Testis (tissue), 2 donors: ENCODE measurements at regions not wholly inside any gene's neighbourhood (a gene's known extent, or its start where the extent isn't known, plus 50 kb on each side); places are given as distances from the start of the nearest gene placed in this dataset.

ENCODE experiments used
- DNase-seq: peaks from one replicate; pipeline ENCODE4 v3.0.0-alpha.2; 2019
- H3K27ac ChIP-seq, 2 donors: fragments of 200-600 bp; sonication (generic); one replicate each; pipeline ENCODE4 v1.5.1; 2019
- H3K27me3 ChIP-seq: fragments of 200-600 bp; sonication (generic); one replicate; pipeline ENCODE4 v1.5.1; 2019
- H3K36me3 ChIP-seq: fragments of 200-600 bp; sonication (generic); one replicate; pipeline ENCODE4 v1.5.1; 2017; ENCODE audit warnings: low read depth; ENCODE audit errors: missing control alignments
- H3K4me1 ChIP-seq: fragments of 200-600 bp; sonication (generic); one replicate; pipeline ENCODE4 v1.5.1; 2019
- H3K4me3 ChIP-seq, 2 donors: fragments of 200-600 bp; sonication (generic); one replicate each; pipeline ENCODE4 v1.5.1; 2017 to 2019
- H3K9me3 ChIP-seq: fragments of 200-600 bp; sonication (generic); one replicate; pipeline ENCODE4 v1.5.1; 2017
- CTCF ChIP-seq, 3 experiments: fragments of 450-650 bp in 2 of 3; fragments of 200-600 bp in 1 of 3; sonication (generic) in 1 of 3; IDR thresholded peaks; one replicate each; pipeline ENCODE4 v1.5.1; 2016 to 2019; ENCODE audit warnings: antibody characterized with exemption in 3 of 3, mild to moderate bottlenecking in 2 of 3, moderate library complexity in 1 of 3
- POLR2A ChIP-seq: fragments of 450-650 bp; IDR thresholded peaks from one replicate; pipeline ENCODE4 v1.6.1; 2017; ENCODE audit warnings: antibody characterized with exemption, mild to moderate bottlenecking, moderate library complexity
- WGBS, 2 donors: methylation state at CpG; one replicate each; pipeline ENCODE4 v1.1.5; 2018; 5-methylcytosine and 5-hydroxymethylcytosine counted together
- intact Hi-C: fragments of 100-400 bp; cut with DNase I; formaldehyde crosslinking; loops from one replicate; pipeline ENCODE4 v1.15.1; 2023; ENCODE audit warnings: low total_unique reads

DNA sequence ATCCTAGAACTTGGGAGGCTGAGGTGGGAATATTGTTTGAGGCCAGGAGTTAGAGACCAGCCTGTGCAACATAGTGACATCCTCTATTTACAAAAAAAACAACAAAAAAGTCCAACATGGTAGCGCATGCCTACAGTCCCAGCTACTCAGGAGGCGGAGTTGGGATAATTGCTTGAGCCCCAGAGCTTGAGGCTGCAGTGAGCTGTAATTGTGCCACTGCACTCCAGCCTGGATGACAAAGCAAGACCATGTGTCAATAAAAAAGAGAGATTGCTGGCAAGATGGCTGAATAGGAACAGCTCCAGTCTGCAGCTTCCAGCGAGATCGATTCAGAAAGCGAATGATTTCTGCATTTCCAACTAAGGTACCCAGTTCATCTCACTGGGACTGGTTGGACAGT, 54.8 kb upstream of the FBXL17 start:
- intact Hi-C loops: no loop called here
- H3K27ac ChIP-seq: no peak overlapping the region
- no peaks in the 10 kb centered on the region for H3K36me3 ChIP-seq
- no peak for DNase-seq
- no peaks in the 10 kb centered on the region for H3K9me3 ChIP-seq
- H3K4me3 ChIP-seq: no peak overlapping the region
- H3K27me3 ChIP-seq: no peaks in the 10 kb centered on the region
- H3K4me1 ChIP-seq: no peaks in the 10 kb centered on the region
- 82 to 85% methylated on average over 5 of the region's 5 CpGs for WGBS, 2 donors
- no peak for TF ChIP-seq POLR2A
- no peak for TF ChIP-seq CTCF (IDR thresholded peaks at IDR 0.05)

DNA sequence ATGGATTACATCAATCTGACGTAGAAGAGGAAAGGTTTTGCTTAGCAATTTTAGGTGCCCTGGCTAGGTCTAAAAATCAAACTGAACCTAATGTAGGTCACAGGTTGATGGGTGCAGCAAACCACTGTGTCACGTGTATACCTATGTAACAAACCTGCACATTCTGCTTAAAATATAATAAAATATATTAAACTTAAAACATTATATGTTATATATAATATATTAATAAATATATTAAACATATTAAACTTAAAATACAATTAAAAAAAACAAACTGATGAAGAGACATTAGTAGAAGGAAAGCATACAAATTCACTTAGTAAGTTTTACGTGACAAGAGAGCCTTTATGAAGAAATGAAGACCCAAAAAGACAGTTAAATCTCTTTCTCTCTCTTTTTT, 51.7 kb upstream of the FBXL17 start:
- no peaks in the 10 kb centered on the region for H3K36me3 ChIP-seq
- H3K4me1 ChIP-seq: no peaks in the 10 kb centered on the region
- no peaks in the 10 kb centered on the region for H3K27me3 ChIP-seq
- intact Hi-C loops: no loop called here
- no peak overlapping the region for H3K4me3 ChIP-seq
- DNase-seq: no peak
- no peak overlapping the region for H3K27ac ChIP-seq
- TF ChIP-seq POLR2A: no peak
- no peak for TF ChIP-seq CTCF (IDR thresholded peaks at IDR 0.05)
- H3K9me3 ChIP-seq: no peaks in the 10 kb centered on the region
- 79 to 92% methylated on average over 3 of the region's 3 CpGs for WGBS, 2 donors

DNA sequence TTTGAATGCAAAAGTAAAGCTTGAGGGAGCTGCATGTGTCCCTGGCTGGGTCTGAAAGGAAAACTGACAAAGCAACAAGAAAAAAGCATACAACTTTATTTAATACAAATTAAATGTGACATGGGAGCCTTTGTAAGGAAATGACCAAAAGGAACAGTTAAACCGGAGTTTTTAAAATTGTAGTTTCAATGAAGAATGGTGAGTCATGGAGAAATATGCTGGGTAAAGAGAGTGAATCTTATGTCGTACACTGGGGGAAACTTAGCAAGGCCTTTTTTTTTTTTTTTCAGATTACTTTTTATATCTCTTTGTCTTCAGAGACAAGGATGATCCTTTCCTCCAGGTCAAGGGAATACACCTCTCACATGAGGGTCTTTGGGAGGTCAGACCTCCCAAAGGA, 50.1 kb upstream of the FBXL17 start:
- WGBS, 2 donors: 93 to 94% methylated on average over 2 of the region's 2 CpGs
- no peak for DNase-seq

More for the DNA sequence above, 50.1 kb upstream of the FBXL17 start:
- no peaks in the 10 kb centered on the region for H3K27me3 ChIP-seq
- TF ChIP-seq CTCF (IDR thresholded peaks at IDR 0.05) (no peak), POLR2A (no peak)
- H3K4me3 ChIP-seq: no peak overlapping the region
- H3K4me1 ChIP-seq: no peaks in the 10 kb centered on the region
- no peaks in the 10 kb centered on the region for H3K9me3 ChIP-seq
- intact Hi-C loops: no loop called here
- H3K27ac ChIP-seq: no peak overlapping the region
- H3K36me3 ChIP-seq: no peaks in the 10 kb centered on the region
